ENCODE measurements at regions not wholly inside any gene's neighbourhood (a gene's known extent, or its start where the extent isn't known, plus 50 kb on each side); places are given as distances from the start of the nearest gene placed in this dataset.

- intact Hi-C loops (cut with DNase I; ENCODE audit: low total_unique reads), result no loop called here
- Histone ChIP-seq H3K36me3 (no peaks in the 10 kb centered on the region), H3K9me3 (peaks cover 0 to 6% (median 4%) of the 10 kb centered on the region in 3 donors), H3K27me3 (no peaks in the 10 kb centered on the region), H3K4me1 (no peaks in the 10 kb centered on the region), H3K4me3 (no peak overlapping the region), H3K27ac (no peak overlapping the region)
- TF ChIP-seq CTCF (IDR thresholded peaks at IDR 0.05), result no peak
- DNase-seq, result no peak
Observed at GRCh38 chr6:138719011-138719635, 54.4 kb upstream of the CCDC28A start.

- DNase-seq, result no peak
- H3K27me3 ChIP-seq, result no peaks in the 10 kb centered on the region
- H3K9me3 ChIP-seq, result peaks cover 0 to under 1% (median under 1%) of the 10 kb centered on the region in 3 donors
- intact Hi-C loops (cut with DNase I; ENCODE audit: low total_unique reads), result no loop called here
- H3K27ac ChIP-seq, result no peak overlapping the region
- no peak for TF ChIP-seq CTCF (IDR thresholded peaks at IDR 0.05)
- H3K36me3 ChIP-seq, result no peaks in the 10 kb centered on the region
- no peak overlapping the region for H3K4me3 ChIP-seq
- no peaks in the 10 kb centered on the region for H3K4me1 ChIP-seq
Observed at GRCh38 chr6:138719744-138720143, 53.8 kb upstream of the CCDC28A start.

- intact Hi-C loops (cut with DNase I; ENCODE audit: low total_unique reads), result no loop called here
Observed at GRCh38 chr6:138722425-138723371, 50.9 kb upstream of the CCDC28A start.

More at GRCh38 chr6:138722425-138723371, 50.9 kb upstream of the CCDC28A start:
- Histone ChIP-seq H3K9me3 (no peaks in the 10 kb centered on the region), H3K27ac (no peak overlapping the region), H3K4me3 (no peak overlapping the region), H3K36me3 (no peaks in the 10 kb centered on the region), H3K27me3 (no peaks in the 10 kb centered on the region), H3K4me1 (no peaks in the 10 kb centered on the region)
- no peak for DNase-seq
- TF ChIP-seq CTCF (IDR thresholded peaks at IDR 0.05), result no peak

Measured in tibial artery (tissue), 4 donors.